Subcutaneous abdominal adipose tissue (tissue), 5 donors: ENCODE measurements at regions not wholly inside any gene's neighbourhood (a gene's known extent, or its start where the extent isn't known, plus 50 kb on each side); places are given as distances from the start of the nearest gene placed in this dataset.

ENCODE experiments used
- H3K27ac ChIP-seq: one replicate; pipeline ENCODE4 v1.7.0; 2013; ENCODE audit warnings: low read depth, mild to moderate bottlenecking, inconsistent platforms, low read length, moderate library complexity
- H3K27me3 ChIP-seq, 5 donors: one replicate each; pipeline ENCODE4 v1.7.0; 2013; ENCODE audit warnings: low read length in 5 of 5, inconsistent platforms in 1 of 5; ENCODE audit not compliant: control insufficient read depth in 5 of 5, insufficient read depth in 4 of 5
- H3K36me3 ChIP-seq, 5 donors: one replicate each; pipeline ENCODE4 v1.7.0; 2013; ENCODE audit warnings: low read length in 5 of 5; ENCODE audit not compliant: control insufficient read depth in 5 of 5, insufficient read depth in 5 of 5
- H3K4me1 ChIP-seq, 5 donors: one replicate each; pipeline ENCODE4 v1.7.0; 2013; ENCODE audit warnings: low read length in 5 of 5, mild to moderate bottlenecking in 3 of 5, moderate library complexity in 1 of 5; ENCODE audit not compliant: control insufficient read depth in 5 of 5, insufficient read depth in 5 of 5
- H3K4me3 ChIP-seq, 5 donors: one replicate each; pipeline ENCODE4 v1.7.0; 2013; ENCODE audit warnings: low read length in 5 of 5, low read depth in 1 of 5
- H3K9ac ChIP-seq, 5 donors: one replicate each; pipeline ENCODE4 v1.7.0; 2013; ENCODE audit warnings: low read length in 5 of 5, mild to moderate bottlenecking in 4 of 5, moderate library complexity in 3 of 5
- H3K9me3 ChIP-seq, 5 donors: one replicate each; pipeline ENCODE4 v1.7.0; 2013; ENCODE audit warnings: low read length in 5 of 5; ENCODE audit not compliant: control insufficient read depth in 5 of 5
- donor health status: healthy.
- donor health status: healthy.
- donor health status: healthy.
- donor health status: healthy.
- donor health status: healthy.

- no peak overlapping the region for H3K9ac ChIP-seq
- H3K36me3 ChIP-seq, result no peaks in the 10 kb centered on the region
- H3K4me3 ChIP-seq, result no peak overlapping the region
- no peaks in the 10 kb centered on the region for H3K9me3 ChIP-seq
- H3K4me1 ChIP-seq, result no peaks in the 10 kb centered on the region
- no peak overlapping the region for H3K27ac ChIP-seq
- no peaks in the 10 kb centered on the region for H3K27me3 ChIP-seq
These were observed 824.8 kb upstream of the SOX9 start for GRCh38 chr17:71296005-71296404.

GRCh38 chr17:71301063-71301462 lies 819.8 kb upstream of the SOX9 start:
- Histone ChIP-seq H3K27me3 (no peaks in the 10 kb centered on the region), H3K9ac (no peak overlapping the region), H3K4me1 (no peaks in the 10 kb centered on the region), H3K4me3 (no peak overlapping the region), H3K9me3 (peaks cover 0 to 2% (median 0%) of the 10 kb centered on the region in 5 donors), H3K36me3 (no peaks in the 10 kb centered on the region), H3K27ac (no peak overlapping the region)

- H3K4me3 ChIP-seq, result no peak overlapping the region
- no peaks in the 10 kb centered on the region for H3K36me3 ChIP-seq
- H3K27ac ChIP-seq, result no peak overlapping the region
- no peaks in the 10 kb centered on the region for H3K27me3 ChIP-seq
- H3K9me3 ChIP-seq, result peaks cover 0 to 4% (median 0%) of the 10 kb centered on the region in 5 donors
- no peaks in the 10 kb centered on the region for H3K4me1 ChIP-seq
- H3K9ac ChIP-seq, result no peak overlapping the region
These were observed 817.9 kb upstream of the SOX9 start for GRCh38 chr17:71302721-71303549.

DNA sequence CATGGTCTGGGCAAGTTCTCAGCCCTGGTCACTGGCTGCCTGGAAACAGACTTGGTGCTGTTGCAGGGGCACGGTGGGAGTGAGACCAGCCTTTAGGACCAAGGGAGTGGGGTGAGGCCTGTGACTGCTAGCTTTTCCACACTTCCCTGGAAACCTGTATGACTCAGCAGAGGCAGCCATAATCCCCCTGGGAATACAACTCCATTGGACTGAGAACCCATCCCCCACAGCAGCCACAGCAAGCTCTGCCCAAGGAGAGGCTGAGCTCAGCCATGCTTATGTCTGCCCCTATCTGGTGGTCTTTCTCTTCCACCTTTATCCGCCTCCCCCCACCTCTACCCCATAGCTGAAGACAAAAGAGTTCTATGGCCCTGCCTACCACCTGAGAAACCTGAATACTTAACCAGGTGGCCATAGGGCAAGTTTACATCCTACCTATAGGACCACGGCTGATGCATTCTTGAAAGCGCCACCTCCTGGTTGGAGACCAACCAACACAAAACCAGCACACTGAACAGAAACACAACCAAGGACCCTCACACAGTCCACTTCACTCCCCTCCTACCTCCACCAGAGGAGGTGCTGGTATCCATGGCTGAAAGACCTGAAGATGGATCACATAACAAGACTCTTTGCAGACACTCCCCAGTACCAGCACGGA lies 816.2 kb upstream of the SOX9 start:
- Histone ChIP-seq H3K4me3 (no peak overlapping the region), H3K27ac (no peak overlapping the region), H3K27me3 (no peaks in the 10 kb centered on the region), H3K36me3 (no peaks in the 10 kb centered on the region), H3K9me3 (peaks cover 0 to 5% (median 2%) of the 10 kb centered on the region in 5 donors), H3K4me1 (no peaks in the 10 kb centered on the region), H3K9ac (no peak overlapping the region)

DNA sequence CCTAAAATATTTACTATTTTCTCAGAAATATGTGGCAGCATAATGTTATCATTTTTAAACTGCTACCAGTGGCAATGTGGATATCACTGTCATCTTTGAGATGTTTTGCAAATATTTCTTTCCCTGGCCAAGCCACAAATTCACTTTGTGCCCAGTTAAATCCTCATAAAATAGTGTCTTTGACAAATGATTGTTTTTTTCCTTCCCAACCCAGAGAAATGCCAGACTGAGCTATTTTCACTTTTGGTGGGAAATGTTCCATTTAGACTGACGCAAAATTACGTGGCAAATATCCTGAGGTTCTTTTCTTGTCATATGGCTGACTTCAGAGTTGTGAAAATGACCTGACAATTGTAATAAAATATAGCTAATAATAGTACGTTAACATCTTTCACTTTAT lies 807.0 kb upstream of the SOX9 start:
- H3K4me1 ChIP-seq, result no peaks in the 10 kb centered on the region
- no peak overlapping the region for H3K27ac ChIP-seq
- H3K9ac ChIP-seq, result no peak overlapping the region
- H3K27me3 ChIP-seq, result no peaks in the 10 kb centered on the region
- H3K4me3 ChIP-seq, result no peak overlapping the region
- no peaks in the 10 kb centered on the region for H3K36me3 ChIP-seq
- peaks cover 0 to 4% (median 3%) of the 10 kb centered on the region in 5 donors for H3K9me3 ChIP-seq

GRCh38 chr17:71315568-71315967 lies 805.3 kb upstream of the SOX9 start:
- Histone ChIP-seq H3K27me3 (no peaks in the 10 kb centered on the region), H3K36me3 (no peaks in the 10 kb centered on the region), H3K4me3 (no peak overlapping the region), H3K27ac (no peak overlapping the region), H3K9ac (no peak overlapping the region), H3K9me3 (no peaks in the 10 kb centered on the region), H3K4me1 (no peaks in the 10 kb centered on the region)

- Histone ChIP-seq H3K27me3 (no peaks in the 10 kb centered on the region), H3K27ac (no peak overlapping the region), H3K4me1 (no peaks in the 10 kb centered on the region), H3K36me3 (no peaks in the 10 kb centered on the region), H3K9me3 (no peaks in the 10 kb centered on the region), H3K9ac (no peak overlapping the region), H3K4me3 (no peak overlapping the region)
These were observed 804.5 kb upstream of the SOX9 start for GRCh38 chr17:71316176-71316897.

DNA sequence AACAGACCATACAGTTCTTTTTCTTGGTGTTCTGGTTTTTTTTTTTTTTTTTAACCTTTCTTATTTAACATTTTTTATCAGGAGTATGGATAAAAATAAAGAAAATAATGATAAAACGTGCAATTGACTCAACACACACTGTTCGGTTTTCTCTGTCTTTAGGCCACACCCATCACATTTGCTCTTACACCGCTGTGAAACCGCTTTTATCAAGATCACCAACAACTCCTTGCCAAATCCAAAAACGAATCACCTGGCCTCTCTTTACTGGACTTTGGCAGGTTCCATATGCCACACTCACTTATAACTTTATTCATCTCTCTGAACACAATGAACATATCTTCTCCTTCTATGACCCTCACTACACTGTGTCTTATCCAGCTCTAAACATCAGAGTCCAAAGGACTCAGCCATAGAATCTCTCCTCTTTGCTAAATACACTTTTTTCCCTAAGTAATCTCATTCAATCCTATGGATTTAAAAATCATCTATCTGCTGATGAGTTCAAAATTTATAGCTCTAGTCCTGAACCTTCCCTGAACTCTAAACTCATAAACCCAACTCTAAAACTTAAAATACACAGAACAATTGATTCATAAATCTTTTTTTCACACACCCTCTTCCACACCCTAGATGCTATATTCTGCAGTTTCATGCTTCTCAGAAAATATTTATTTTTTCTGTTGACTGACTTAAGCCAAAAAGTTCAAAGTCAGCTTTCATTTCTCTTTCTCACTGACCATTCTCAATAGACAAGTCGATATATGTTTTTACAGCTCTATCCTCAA lies 800.6 kb upstream of the SOX9 start:
- Histone ChIP-seq H3K36me3 (no peaks in the 10 kb centered on the region), H3K4me1 (no peaks in the 10 kb centered on the region), H3K4me3 (no peak overlapping the region), H3K27ac (no peak overlapping the region), H3K9me3 (no peaks in the 10 kb centered on the region), H3K27me3 (no peaks in the 10 kb centered on the region), H3K9ac (no peak overlapping the region)

GRCh38 chr17:71325117-71325516 lies 795.7 kb upstream of the SOX9 start:
- H3K4me3 ChIP-seq, result no peak overlapping the region
- no peak overlapping the region for H3K9ac ChIP-seq
- no peaks in the 10 kb centered on the region for H3K4me1 ChIP-seq
- no peaks in the 10 kb centered on the region for H3K27me3 ChIP-seq
- no peaks in the 10 kb centered on the region for H3K9me3 ChIP-seq
- no peaks in the 10 kb centered on the region for H3K36me3 ChIP-seq
- H3K27ac ChIP-seq, result no peak overlapping the region
